K562 (cell line): ENCODE measurements at regions not wholly inside any gene's neighbourhood (a gene's known extent, or its start where the extent isn't known, plus 50 kb on each side); places are given as distances from the start of the nearest gene placed in this dataset.

Experiments used
- ATAC-seq: fragments of 200-7000 bp; cut with Tn5 transposase; 3 replicates; pipeline ENCODE4 v1.9.1; 2020; ENCODE audit warnings: moderate library complexity
- BruUV-seq: library from RNA; stranded (reverse); fragments of 400-500 nt; replicated peaks from 2 replicates; lab custom pipeline; 2021; lab: Mats Ljungman, UMichigan
- CTCF ChIA-PET: fragments of 300-600 bp; formaldehyde crosslinking; extraction: SDS; loops from one replicate; lab custom pipeline; 2021; ENCODE audit warnings: low intra/inter-chr PET ratio; lab: Yijun Ruan, JAX
- POLR2A ChIA-PET: fragments of 300-600, 350-650 bp; sonication (Branson Sonifier 250); formaldehyde crosslinking; extraction: SDS; loops from one replicate; lab custom pipeline; 2021; ENCODE audit warnings: antibody characterized with exemption, inconsistent platforms; lab: Yijun Ruan, JAX
- DNase-seq, 4 experiments: peaks; one replicate each; pipeline versions ENCODE4 v3.0.0 to v3.0.0-alpha.2; 2011 to 2018; ENCODE audit warnings: low spot score in 3 of 4, mixed read lengths in 3 of 4; ENCODE audit errors: extremely low read depth in 1 of 4
- FAIRE-seq: peaks from 2 replicates; lab custom pipeline; 2011; peaks lifted over from hg19 to GRCh38; lab: Jason Lieb, UNC
- H2AFZ ChIP-seq: 2 replicates; pipeline ENCODE4 v1.6.0; 2011; ENCODE audit warnings: low read depth, low read length, control low read depth, inconsistent platforms
- H3K27ac ChIP-seq: fragments of 200-600 bp; 3 replicates; pipeline ENCODE4 v1.8.0; 2011; ENCODE audit warnings: low read depth, mild to moderate bottlenecking, control low read depth, inconsistent platforms, low read length, moderate library complexity, mixed read lengths; ENCODE audit errors: extremely low read depth
- H3K27me3 ChIP-seq, 2 experiments: fragments of 300-600 bp in 1 of 2; 2 replicates in 1 of 2; 3 replicates in 1 of 2; pipeline versions ENCODE4 v1.6.0 to v1.8.0; 2011; ENCODE audit warnings: inconsistent platforms in 2 of 2, low read length in 2 of 2, mild to moderate bottlenecking in 1 of 2, mixed read lengths in 1 of 2, moderate library complexity in 1 of 2; ENCODE audit not compliant: control insufficient read depth in 2 of 2, insufficient read depth in 2 of 2
- H3K36me3 ChIP-seq: fragments of 300-600 bp; 3 replicates; pipeline ENCODE4 v1.8.0; 2011; ENCODE audit warnings: mild to moderate bottlenecking, low read length, inconsistent platforms; ENCODE audit not compliant: control insufficient read depth, insufficient read depth
- H3K4me1 ChIP-seq, 2 experiments: fragments of 200-600 bp in 1 of 2; replicated peaks in 1 of 2; 2 replicates in 1 of 2; 3 replicates in 1 of 2; pipeline versions ENCODE4 v1.5.1 to v1.8.0; 2011; ENCODE audit warnings: inconsistent platforms in 2 of 2, low read length in 2 of 2, mild to moderate bottlenecking in 1 of 2, mixed read lengths in 1 of 2, moderate library complexity in 1 of 2; ENCODE audit not compliant: control insufficient read depth in 2 of 2, insufficient read depth in 2 of 2
- H3K4me2 ChIP-seq: 2 replicates; pipeline ENCODE4 v1.6.1; 2011; ENCODE audit warnings: low read length, control low read depth, inconsistent platforms, mixed read lengths; ENCODE audit not compliant: insufficient read depth
- H3K4me3 ChIP-seq: fragments of 200-600 bp; sonication (generic), shearing (Covaris generic); 2 replicates; pipeline ENCODE4 v1.5.1; 2016; ENCODE audit warnings: control low read depth, inconsistent platforms
- H3K79me2 ChIP-seq: fragments of 200-600 bp; 3 replicates; pipeline ENCODE4 v1.8.0; 2011; ENCODE audit warnings: low read length, inconsistent platforms; ENCODE audit not compliant: control insufficient read depth, insufficient read depth
- H3K9ac ChIP-seq, 2 experiments: 2 replicates each; pipeline versions ENCODE4 v1.6.0 to v1.6.1; 2011; ENCODE audit warnings: low read depth in 2 of 2, low read length in 2 of 2, control low read depth in 1 of 2, inconsistent platforms in 1 of 2, mild to moderate bottlenecking in 1 of 2, mixed read lengths in 1 of 2; ENCODE audit not compliant: insufficient read depth in 1 of 2
- H3K9me1 ChIP-seq: one replicate; pipeline ENCODE4 v1.6.0; 2011; ENCODE audit warnings: inconsistent platforms, mild to moderate bottlenecking, low read length, moderate library complexity; ENCODE audit not compliant: control insufficient read depth, insufficient read depth
- H3K9me3 ChIP-seq: replicated peaks from 2 replicates; pipeline ENCODE4 v1.5.1; 2011; ENCODE audit warnings: low read depth, low read length, inconsistent platforms; ENCODE audit not compliant: control insufficient read depth, insufficient read depth
- H4K20me1 ChIP-seq: replicated peaks from 2 replicates; pipeline ENCODE4 v1.6.1; 2011; ENCODE audit warnings: low read length, inconsistent platforms, mixed read lengths; ENCODE audit not compliant: control insufficient read depth, insufficient read depth
- C11orf30 ChIP-seq: fragments of 450-650 bp; IDR thresholded peaks from 2 replicates; pipeline ENCODE4 v1.6.1; 2016; ENCODE audit warnings: low read depth, mild to moderate bottlenecking
- FOSL1 ChIP-seq: fragments of 200-800 bp; sonication (Bioruptor generic); conservative IDR thresholded peaks from 2 replicates; pipeline ENCODE4 v1.6.1; 2016; ENCODE audit warnings: missing genetic modification characterization, missing compliant biosample characterization
- MAFF ChIP-seq: IDR thresholded peaks from 2 replicates; pipeline ENCODE4 v1.6.1; 2012; ENCODE audit warnings: low read length, improper control_type of control experiment
- MAFG ChIP-seq: fragments of 450-650 bp; conservative IDR thresholded peaks from 2 replicates; pipeline ENCODE4 v1.6.1; 2016; ENCODE audit warnings: missing genetic modification characterization, missing compliant biosample characterization
- RFX7 ChIP-seq: fragments of 250-450 bp; sonication (Bioruptor Pico); IDR thresholded peaks from 2 replicates; pipeline ENCODE4 v1.5.1; 2021; ENCODE audit warnings: mild to moderate bottlenecking
- SRSF3 ChIP-seq: fragments of 200-400 bp; formaldehyde crosslinking; IDR thresholded peaks from 2 replicates; pipeline ENCODE4 v1.6.1; 2016; ENCODE audit warnings: mild to moderate bottlenecking, low read length, moderate library complexity; ENCODE audit not compliant: insufficient read depth
- ZNF316 ChIP-seq: fragments of 450-650 bp; IDR thresholded peaks from 2 replicates; pipeline ENCODE4 v1.6.1; 2016
- WGBS: fragments of 100-300 bp; shearing (Covaris generic); methylation state at CpG from one replicate; pipeline ENCODE4 v1.1.6; 2016; ENCODE audit warnings: low coverage, mixed read lengths; ENCODE audit not compliant: insufficient coverage; ENCODE audit errors: missing lambda C conversion rate; 5-methylcytosine and 5-hydroxymethylcytosine counted together
- in situ Hi-C: fragments of 300-500 bp; cut with MboI; formaldehyde crosslinking; loops from 4 replicates; pipeline ENCODE4 v1.15.0; 2018; ENCODE audit warnings: inconsistent platforms, mixed read lengths
- intact Hi-C: fragments of 100-400 bp; cut with micrococcal nuclease; formaldehyde crosslinking; loops from 2 replicates; pipeline ENCODE4 v1.14.2; 2022
- TF ChIP-seq, protein P1 (sequence below): IDR thresholded peaks from 3 replicates; pipeline ENCODE4 v1.6.1; 2011; ENCODE audit warnings: borderline replicate concordance, mild to moderate bottlenecking; ENCODE audit not compliant: insufficient read length, insufficient read depth
- TF ChIP-seq, protein P2 (sequence below): conservative IDR thresholded peaks from 2 replicates; pipeline ENCODE4 v1.6.1; 2011; ENCODE audit warnings: low read depth, mild to moderate bottlenecking, low read length; ENCODE audit not compliant: control insufficient read depth

DNA sequence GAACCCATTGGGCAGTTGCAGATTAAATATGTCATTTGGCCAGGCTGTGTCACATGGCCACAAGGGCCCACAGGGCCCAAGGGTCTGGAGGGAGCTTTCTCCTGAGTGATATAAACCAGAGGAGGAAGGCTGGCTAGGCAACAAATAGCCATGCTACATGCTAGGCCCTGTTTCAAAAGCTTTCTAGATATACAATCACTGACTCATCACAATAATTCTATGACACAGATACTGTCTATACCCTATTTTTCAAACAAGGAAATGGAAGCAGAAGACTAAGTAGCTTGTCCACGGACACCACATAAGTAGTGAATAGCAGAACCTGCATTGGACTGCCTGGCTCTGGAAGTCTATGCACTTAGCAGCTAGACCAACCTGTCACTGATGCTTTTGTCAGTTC, 625.4 kb downstream of the NTRK3 start:
- BruUV-seq = no TSS peak
- Histone ChIP-seq H2AFZ (no peak overlapping the region), H3K9ac (no peak overlapping the region), H4K20me1 (peaks cover 15% of the 10 kb centered on the region), H3K27ac (no peak overlapping the region), H3K4me3 (no peak overlapping the region), H3K27me3 (no peaks in the 10 kb centered on the region), H3K9me1 (no peaks in the 10 kb centered on the region), H3K36me3 (peaks cover 11% of the 10 kb centered on the region; the same call in 1 of the 3 replicates), H3K79me2 (peaks cover 18% of the 10 kb centered on the region), H3K4me1 (peaks cover 18 to 38% of the 10 kb centered on the region in 2 experiments), H3K4me2 (no peak overlapping the region), H3K9me3 (no peaks in the 10 kb centered on the region)
- POLR2A ChIA-PET = no interaction called here
- intact Hi-C loops (no loop called here), in situ Hi-C loops (no loop called here)
- no peak for DNase-seq
- WGBS = 23% methylated on average over 1 of the region's 1 CpG
- TF ChIP-seq FOSL1 = peak; percentile 39; the same call in 1 of the 2 replicates
- peak; percentile 60 for TF ChIP-seq C11orf30
- peak; percentile 27; the same call in 1 of the 2 replicates for TF ChIP-seq MAFG (tag)
- TF ChIP-seq, protein P1, sequence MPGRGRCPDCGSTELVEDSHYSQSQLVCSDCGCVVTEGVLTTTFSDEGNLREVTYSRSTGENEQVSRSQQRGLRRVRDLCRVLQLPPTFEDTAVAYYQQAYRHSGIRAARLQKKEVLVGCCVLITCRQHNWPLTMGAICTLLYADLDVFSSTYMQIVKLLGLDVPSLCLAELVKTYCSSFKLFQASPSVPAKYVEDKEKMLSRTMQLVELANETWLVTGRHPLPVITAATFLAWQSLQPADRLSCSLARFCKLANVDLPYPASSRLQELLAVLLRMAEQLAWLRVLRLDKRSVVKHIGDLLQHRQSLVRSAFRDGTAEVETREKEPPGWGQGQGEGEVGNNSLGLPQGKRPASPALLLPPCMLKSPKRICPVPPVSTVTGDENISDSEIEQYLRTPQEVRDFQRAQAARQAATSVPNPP = no peak
- no peak for TF ChIP-seq RFX7 (CRISPR knock-in tag)
- TF ChIP-seq, protein P2, sequence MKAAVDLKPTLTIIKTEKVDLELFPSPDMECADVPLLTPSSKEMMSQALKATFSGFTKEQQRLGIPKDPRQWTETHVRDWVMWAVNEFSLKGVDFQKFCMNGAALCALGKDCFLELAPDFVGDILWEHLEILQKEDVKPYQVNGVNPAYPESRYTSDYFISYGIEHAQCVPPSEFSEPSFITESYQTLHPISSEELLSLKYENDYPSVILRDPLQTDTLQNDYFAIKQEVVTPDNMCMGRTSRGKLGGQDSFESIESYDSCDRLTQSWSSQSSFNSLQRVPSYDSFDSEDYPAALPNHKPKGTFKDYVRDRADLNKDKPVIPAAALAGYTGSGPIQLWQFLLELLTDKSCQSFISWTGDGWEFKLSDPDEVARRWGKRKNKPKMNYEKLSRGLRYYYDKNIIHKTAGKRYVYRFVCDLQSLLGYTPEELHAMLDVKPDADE = no peak
- TF ChIP-seq MAFF = 0 out of 2 replicates have a peak, but pooled peaks have one; percentile 16
- TF ChIP-seq SRSF3 = no peak
- peak; percentile 57 for TF ChIP-seq ZNF316
- ATAC-seq = no peak; the same call in 2 of the 3 replicates
- CTCF ChIA-PET = no interaction called here
- FAIRE-seq = no peak
